HG03575 (cell line): ENCODE measurements at regions not wholly inside any gene's neighbourhood (a gene's known extent, or its start where the extent isn't known, plus 50 kb on each side); places are given as distances from the start of the nearest gene placed in this dataset.
"Not testable (repeated sequence)": the region's sequence is repeated elsewhere in the genome, so short reads cannot be mapped to it uniquely, and the experiment has no call there.

Experiments
- ATAC-seq: cut with Tn5 transposase; IDR thresholded peaks from one replicate; pipeline ENCODE4 v1.9.1; 2021; ENCODE audit not compliant: unreplicated experiment, insufficient number of reproducible peaks, low FRiP score; ENCODE audit errors: extremely low read depth

DNA sequence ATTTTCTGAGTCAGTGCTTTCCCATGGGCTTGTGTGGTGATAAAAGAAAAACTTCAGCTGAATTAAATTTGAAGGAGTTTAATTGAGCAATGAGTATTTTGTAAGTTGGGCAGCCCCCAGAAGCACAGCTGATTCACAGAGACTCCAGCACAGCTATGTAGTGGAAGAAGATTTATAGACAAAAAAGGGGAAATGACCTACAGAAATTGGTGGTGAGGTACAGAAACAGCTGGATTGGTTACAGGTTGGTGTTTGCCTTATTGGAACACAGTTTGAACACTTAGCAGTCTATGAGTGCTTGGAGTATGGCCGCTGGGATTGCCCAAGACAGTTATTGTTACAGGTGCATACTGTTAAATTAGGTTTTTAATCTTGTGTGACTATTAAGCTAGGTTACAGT, 96.9 kb upstream of the PTPRK start:
- ATAC-seq: no peak

DNA sequence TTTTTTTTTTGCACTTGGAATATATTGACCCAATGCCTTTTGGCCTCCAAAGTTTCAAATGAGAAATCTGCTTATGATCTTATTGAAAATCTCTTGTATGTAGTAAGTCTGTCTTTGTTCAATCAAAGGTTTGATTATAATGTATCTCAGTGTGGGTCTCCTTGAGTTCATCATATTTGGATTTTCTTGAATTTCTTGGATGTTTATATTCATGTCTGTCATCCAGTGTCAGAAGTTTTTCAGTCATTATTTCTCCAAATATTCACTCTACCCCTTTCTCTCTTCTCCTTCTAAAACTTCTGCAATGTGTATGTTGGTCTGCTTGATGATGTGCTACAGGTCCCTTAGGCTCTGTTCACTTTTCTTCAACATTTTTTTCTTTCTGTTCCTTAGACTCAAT, 95.9 kb upstream of the PTPRK start:
- no peak for ATAC-seq

DNA sequence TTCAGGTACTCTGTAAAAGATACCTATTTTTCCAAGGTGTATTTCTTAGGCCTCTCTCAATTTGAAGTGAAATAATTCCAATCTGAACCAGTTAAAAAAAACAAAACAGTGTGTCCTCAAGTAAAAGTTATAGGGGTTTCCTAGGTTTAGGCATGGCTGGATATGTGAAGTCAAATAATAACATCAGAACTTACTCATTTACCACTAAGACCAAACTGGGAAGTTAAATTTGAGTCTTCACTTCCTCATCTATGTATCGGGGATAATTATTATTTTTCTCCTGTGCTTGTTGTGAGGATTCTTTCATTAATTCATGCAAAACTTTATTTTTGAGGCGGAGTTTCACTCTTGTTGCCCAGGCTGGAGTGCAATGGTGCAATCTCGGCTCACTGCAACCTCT, 86.2 kb upstream of the PTPRK start:
- no peak for ATAC-seq

DNA sequence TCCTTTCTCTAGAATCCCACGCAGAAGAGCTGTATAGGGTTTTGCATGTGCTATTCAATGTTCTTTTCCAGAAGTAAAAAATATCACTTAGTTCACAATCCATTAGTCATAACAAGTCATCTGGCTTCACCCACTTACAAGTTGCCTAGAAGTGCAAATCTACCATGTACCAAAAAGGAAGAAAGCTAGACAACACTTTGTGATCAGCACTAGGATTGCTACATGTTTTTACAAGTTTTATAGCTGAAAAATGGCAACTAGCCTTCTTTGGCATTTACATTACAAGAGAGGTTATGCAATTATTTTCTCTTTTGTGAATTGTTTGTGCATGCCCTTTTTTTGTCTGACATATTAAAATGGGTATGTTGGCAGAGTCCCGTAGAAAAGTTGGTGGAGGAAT, 85.6 kb upstream of the PTPRK start:
- ATAC-seq: no peak

DNA sequence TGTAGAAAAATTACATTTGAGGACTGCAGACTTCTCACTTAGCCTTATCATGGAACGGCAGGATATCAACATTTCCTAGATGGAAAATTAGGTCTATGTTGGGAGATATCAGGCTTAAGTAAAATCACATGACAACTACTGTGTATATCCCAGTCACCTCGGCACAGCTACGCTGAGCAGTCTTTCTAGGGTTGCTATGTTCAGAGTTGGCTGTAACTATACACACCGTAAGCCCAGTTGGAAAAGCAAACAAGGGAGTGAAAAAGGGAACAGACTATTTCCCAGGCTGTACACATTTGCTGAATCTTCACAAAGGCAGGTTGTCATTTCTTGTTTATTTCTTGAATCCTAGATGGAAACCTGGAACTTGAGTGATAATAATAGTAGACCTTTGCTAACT, 80.7 kb upstream of the PTPRK start:
- ATAC-seq: no peak

DNA sequence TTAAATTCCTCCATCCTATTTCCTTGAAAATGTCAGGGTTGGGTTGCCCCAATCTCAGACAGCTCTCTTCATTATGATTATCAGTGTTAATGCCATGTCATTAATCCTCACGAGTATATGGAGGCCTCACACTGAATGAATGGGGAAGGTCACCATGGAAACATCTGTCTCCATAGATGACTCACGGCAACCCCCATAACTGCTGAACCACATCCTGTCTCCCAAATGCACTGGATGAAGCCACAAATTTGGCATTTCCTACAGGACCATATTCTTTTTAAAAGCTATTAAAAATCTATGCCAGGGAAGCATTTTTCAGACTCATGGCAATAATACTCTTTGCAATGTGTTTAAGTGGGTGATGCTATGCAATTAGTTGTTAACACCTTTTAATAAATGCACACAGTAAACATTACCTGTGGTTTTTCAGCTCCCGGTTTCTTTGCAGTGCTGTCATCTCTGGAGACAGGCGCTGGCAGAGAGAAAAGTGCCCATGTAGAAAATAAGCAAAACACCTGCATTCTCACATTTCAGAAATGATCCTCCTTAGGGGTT, 80.1 kb upstream of the PTPRK start:
- peak; percentile 50 for ATAC-seq

DNA sequence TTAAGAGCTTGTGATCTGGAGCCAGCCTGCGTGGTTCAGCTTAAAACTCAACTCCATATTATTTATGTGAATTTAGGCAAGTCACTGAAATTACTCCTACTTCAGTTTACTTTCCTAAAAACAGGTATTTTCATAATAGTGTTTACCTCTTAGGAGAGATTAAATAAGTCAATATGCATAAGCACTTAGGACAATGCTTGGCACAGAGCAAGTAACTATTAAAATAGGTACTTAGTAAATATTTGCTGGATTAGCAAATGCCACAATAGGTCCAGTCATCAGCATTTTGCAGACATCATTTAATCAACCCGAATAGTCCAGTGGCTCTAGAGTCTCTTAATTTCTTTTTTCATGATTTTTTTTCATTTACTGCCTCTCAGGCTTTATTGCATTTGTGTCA, 78.6 kb upstream of the PTPRK start:
- no peak for ATAC-seq

DNA sequence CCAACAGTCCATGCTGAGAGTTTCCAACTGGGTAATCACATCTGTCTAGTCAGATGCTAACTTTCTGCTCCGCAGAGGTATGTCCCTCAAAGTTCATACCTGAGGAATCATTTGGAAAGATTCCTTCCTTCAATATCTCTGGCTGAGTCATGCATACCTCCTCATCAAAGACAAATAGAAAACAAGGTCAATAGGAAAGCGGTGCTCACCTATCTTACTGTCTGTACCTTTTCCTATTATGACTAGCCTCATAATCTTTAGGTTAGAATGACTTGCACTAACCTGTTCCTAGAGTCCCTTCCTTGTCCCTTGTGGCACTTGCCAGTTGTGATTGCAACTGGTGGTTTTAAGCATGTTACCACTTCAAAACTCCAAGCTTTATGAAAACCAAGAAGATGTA, 78.2 kb upstream of the PTPRK start:
- no peak for ATAC-seq

DNA sequence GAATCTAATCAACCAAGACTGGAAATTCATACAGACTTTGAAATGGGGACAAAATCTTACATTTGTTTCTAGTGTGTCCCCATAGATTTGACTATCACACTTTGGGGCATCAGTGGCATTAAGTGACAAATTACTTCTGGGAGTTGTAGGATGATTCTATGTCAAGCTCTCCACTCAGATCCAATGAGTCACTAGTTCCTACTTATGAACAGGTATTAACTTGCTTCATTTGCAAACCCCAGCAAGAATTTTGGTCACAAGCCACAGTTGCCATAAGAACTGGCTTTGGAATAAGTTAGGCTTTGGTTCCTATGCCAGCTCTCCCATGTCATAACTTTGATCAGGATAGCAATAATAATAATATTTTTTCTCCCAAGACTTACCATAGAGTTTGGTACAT, 77.6 kb upstream of the PTPRK start:
- no peak for ATAC-seq

DNA sequence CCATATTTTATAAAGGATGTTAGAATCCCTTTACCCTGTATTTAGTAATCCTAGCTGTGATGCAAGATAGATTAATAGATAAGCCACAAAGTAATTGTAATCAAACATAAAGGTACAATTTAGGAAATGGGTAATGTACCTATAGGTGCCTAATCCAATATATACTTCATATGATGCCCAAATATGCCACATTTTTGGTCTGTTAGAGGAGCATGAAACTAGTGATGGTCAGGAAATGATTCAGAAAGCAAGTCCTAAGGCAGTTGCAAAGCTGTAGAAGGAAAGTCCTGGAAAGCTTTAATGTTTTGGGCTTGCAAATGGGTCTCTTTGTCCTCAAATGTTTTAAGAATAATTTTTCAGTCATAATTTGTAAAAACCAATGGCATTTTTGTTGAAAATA, 76.6 kb upstream of the PTPRK start:
- ATAC-seq: no peak

DNA sequence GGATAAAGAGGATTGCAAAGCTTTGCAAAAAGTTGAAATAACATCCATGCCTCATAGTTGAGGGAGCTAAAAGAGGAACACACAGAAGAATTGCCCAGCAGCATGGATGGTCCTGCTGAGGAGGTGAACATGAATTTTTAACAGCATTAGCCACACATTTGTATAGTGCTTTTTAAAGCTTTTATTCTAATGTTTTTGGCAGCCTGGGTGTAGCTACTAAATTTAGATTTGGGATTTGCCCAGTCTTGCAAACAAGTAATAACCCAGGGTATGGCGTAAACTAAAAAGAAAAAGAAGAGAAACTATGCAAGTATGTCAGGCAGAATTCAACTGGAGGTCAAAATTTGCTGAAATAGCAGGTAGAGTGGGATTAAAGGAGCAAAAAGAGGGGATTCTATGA, 75.1 kb upstream of the PTPRK start:
- ATAC-seq: no peak

DNA sequence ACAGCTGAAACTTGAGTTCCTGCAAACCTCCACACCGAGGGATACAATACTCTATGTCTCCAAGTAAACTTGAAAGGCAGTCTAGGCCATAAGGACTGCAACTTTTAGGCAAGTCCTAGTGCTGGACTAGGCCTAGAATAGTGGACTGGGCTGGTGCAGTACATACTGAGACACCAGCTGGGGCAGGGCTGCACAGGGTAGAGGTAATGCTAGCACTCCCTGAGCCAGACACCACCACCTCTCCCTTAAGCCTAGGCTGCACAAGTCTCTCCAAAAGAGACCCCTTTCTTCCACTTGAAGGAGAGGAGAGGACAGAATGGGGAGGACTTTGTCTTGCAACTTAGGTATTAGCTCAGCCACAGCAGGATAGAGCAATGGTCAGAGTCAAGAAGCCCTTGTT, 65.7 kb upstream of the PTPRK start:
- no peak for ATAC-seq

DNA sequence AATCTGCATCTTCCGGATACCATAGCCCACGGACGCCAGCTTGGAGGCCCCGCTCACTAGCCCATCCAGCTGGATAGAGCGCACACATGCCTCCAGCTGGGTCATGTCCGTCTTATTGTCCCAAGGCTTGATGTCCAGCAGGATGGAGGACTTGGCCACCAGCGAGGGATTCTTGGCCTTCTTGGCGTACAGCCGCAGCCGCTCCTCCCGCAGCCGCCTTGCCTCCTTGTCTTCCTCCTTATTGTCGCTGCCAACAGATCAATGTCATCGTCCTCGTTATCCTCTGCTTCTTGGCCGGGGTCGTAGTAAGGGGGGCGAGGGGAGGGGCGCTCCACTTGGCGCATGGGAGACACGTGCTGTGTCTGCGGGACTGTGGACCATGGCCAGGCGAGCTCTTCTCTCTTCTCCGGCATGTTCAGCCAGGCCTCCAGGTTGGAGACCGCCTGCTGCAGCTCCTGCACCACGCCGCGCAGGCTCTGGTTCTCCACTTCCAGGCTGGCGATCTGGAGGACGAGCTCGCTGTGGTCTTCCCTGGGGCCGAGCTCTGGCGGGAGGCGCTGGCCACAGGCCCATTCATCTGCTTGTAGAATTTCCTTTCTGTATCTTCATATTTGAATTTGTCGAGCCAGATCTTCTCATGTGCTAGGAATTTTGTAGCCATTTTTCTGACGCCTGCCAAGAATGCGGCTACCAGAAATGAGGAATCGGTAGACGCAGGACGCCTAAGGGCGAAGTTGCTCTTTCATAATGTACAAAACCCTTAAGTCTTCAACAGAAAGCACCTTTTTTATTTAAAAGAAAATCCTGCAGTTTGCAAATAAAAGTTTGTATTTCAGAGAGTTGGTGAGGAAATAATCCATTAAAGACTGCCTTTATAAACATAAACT, 60.1 kb upstream of the PTPRK start:
- no peak for ATAC-seq

DNA sequence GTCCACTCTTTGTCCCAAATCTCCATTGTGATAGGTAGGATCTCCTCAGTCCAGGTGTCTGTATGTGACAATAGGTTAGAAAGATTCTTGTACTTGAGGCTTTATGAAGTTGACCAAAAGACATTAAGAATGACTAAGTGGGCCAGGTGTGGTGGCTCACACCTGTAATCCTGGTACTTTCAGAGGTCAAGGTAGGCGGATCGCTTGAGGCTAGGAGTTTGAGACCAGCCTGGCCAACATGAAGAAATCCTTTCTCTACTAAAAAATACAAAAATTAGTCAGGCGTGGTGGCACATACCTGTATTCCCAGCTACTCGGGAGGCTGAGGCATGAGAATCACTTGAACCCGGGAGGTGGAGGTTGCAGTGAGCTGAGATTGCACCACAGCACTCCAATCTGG, 54.9 kb upstream of the PTPRK start:
- not testable (repeated sequence) for ATAC-seq

DNA sequence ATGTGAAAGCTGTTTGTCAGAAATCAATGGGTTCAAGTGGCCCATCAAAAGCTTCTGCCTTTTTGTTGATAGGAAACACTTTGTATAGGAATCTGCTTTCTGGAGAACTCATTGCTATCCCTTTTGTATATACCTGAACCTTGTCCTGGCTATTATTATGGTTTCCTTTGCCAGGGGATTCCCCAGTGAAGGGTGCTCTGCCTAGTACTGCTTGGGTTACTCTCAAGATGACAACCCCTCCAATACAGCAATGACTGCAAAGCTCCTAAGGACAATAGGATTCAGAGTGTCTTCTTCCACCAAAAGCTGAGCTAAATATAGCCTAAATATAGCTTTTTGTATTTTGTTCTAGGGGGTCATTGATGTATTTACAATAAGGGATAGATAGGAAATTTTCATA, 54.0 kb upstream of the PTPRK start:
- ATAC-seq: no peak

DNA sequence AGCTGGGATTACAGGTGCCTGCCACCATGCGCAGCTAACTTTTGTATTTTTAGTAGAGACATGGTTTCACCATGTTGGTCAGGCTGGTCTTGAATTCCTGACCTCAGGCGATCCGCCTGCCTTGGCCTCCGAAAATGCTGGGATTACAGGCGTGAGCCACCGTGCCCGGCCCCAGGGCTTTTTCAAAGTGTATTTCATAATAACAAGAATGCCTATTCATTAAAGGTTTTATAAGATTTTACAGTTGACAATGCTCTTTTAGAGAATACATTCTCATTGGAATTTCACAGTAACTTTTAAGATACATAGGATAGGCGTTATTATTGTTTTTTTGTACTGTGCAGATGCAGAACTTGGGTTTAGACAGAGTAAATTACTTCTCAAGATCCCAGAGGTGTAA, 52.6 kb upstream of the PTPRK start:
- ATAC-seq: no peak

DNA sequence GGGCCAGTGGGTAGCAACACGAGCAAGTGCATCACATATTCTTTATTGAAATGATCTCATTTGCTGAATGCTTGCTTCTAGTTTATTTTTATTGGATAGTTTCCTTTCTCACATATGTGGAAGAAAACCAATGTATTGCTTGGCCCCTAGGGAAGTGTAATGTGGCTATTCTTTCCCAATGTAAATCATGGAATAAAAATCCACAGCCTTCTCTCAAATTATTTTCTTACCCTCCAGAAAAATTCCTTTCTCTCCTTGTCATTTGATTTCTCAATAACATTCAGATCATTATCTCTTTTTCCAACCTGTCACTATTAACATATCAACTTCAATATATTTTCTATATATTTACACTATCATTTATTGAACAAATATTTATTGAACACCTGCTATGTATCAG, 51.9 kb upstream of the PTPRK start:
- ATAC-seq: no peak

DNA sequence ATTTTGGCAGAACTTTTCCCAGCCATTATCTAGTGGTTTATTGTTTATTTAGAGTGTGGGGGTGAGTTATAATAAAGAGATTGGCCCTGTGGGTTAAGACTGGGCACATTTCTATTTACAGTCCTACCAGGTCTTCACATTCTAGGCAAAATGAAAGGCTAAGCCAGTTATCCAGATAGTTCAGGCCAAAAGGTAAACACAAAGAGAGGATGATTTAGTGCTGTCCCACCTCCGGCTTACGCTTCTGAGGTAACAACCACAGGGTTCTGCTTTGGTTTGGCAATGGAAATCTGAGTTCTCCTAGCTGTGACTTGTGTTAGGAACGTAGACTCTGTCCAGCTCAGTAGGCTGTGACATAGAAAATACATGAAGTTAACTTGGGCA, 50.3 kb upstream of the PTPRK start:
- ATAC-seq: no peak

DNA sequence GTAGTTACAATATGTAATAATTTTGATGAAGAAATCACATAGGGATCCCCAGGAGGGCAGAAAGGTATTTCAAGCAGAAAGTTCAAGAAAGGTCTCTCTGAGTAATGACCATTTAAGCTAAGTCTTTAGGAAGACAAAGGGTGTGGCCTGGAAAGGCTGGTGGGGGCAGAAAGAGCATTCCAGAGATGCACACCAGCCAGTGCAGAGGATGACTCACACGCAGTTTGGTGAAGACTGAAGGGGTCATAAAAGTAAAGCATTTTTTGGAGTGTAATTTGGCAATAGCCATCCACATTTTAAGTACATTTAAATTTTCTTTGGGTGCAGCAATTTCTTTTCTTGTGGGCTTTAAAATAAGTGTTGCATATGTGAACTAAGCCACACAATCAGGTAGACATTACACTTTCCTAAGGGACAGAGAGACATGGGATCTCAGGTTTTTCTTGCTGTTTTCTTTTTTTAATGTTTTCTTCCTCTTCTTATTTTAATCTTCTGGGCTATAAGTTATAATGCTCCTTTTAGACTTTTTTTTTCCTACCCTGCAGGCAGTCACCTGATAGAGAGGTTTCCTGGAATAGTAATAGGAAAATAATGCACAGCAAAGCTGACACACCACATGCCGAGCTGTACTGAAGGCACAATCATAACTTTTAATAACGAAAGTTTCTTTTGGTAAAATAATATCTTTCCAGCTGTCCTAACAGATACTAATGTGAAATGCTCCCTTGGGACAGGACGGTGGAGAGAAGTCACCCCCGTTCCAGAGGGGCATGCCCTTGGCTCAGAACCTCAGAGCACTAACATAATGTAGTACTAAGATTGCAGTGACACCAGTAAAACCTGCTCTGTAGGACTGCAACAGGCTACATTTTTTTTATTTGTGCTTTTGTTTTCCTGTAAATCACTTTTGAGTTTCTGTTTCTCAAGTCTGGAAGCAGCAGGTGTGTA, 49.6 kb upstream of the PTPRK start:
- no peak for ATAC-seq
